ENCODE measurements at regions not wholly inside any gene's neighbourhood (a gene's known extent, or its start where the extent isn't known, plus 50 kb on each side); places are given as distances from the start of the nearest gene placed in this dataset.
"Not testable (repeated sequence)": the region's sequence is repeated elsewhere in the genome, so short reads cannot be mapped to it uniquely, and the experiment has no call there.

DNA sequence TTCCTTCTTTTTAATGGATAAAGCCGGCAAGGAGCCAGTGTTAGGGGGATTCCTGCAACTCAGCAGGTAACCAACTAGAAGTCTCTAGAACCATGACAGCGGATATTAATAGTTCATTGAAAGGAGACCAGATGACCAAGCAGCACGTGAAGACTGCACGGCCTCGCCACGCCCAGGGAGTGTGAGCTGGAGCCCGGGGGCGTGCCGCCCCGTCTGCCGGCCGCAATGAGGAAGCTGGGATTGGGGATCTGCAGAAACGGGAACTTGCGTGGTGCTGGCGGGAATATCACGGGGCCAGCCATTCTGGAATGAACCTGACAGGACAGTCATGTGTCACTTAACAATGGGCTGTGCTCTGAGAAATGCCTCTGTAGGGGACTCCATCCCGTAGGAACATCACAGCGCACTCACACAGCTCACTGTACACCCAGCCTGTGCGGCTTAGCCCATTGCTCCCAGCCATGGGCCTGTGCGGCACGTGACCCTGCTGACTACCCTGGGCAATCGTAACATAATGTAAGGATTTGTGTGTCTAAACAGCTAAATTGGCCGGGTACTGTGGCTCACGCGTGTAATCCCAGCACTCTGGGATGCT is 4092.8 kb upstream of the TPTE start:
- CTCF ChIA-PET, H3K4me3 Mint-ChIP-seq, DNase-seq, H3K4me1 Mint-ChIP-seq, H3K36me3 Mint-ChIP-seq, H3K27me3 Mint-ChIP-seq, H3K9me3 Mint-ChIP-seq, H3K27ac Mint-ChIP-seq: not testable (repeated sequence)

- H3K36me3 Mint-ChIP-seq, CTCF ChIA-PET, DNase-seq, H3K4me1 Mint-ChIP-seq, H3K9me3 Mint-ChIP-seq, H3K27ac Mint-ChIP-seq, H3K27me3 Mint-ChIP-seq, H3K4me3 Mint-ChIP-seq: not testable (repeated sequence)
These were observed 4091.5 kb upstream of the TPTE start for GRCh38 chr21:6429924-6430323.

DNA sequence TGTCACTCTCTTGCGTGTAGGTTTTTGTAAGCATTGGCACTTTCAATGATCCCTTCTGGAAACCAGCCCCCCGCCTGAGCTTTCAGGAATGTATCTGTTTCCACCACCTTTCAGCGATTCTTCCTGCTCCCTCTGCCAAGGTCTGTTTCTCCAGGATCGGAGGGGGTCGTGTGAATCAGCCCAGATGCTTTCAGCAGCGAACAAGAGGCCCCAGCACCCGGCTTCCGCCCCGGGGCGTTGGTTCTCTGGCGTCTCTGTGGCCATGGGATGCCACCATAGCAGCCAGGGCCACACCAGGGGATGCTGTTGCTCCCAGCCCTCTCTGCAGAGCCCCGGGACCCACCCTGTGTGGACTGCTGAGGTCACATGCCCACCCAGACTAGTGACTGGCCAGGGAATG is 4088.2 kb upstream of the TPTE start:
- H3K36me3 Mint-ChIP-seq, H3K27ac Mint-ChIP-seq, H3K4me1 Mint-ChIP-seq, H3K27me3 Mint-ChIP-seq, CTCF ChIA-PET, H3K4me3 Mint-ChIP-seq, DNase-seq, H3K9me3 Mint-ChIP-seq: not testable (repeated sequence)

GRCh38 chr21:6436205-6436604 is 4085.2 kb upstream of the TPTE start:
- H3K27ac Mint-ChIP-seq, H3K27me3 Mint-ChIP-seq, DNase-seq, H3K36me3 Mint-ChIP-seq, CTCF ChIA-PET, H3K9me3 Mint-ChIP-seq, H3K4me1 Mint-ChIP-seq, H3K4me3 Mint-ChIP-seq: not testable (repeated sequence)

DNA sequence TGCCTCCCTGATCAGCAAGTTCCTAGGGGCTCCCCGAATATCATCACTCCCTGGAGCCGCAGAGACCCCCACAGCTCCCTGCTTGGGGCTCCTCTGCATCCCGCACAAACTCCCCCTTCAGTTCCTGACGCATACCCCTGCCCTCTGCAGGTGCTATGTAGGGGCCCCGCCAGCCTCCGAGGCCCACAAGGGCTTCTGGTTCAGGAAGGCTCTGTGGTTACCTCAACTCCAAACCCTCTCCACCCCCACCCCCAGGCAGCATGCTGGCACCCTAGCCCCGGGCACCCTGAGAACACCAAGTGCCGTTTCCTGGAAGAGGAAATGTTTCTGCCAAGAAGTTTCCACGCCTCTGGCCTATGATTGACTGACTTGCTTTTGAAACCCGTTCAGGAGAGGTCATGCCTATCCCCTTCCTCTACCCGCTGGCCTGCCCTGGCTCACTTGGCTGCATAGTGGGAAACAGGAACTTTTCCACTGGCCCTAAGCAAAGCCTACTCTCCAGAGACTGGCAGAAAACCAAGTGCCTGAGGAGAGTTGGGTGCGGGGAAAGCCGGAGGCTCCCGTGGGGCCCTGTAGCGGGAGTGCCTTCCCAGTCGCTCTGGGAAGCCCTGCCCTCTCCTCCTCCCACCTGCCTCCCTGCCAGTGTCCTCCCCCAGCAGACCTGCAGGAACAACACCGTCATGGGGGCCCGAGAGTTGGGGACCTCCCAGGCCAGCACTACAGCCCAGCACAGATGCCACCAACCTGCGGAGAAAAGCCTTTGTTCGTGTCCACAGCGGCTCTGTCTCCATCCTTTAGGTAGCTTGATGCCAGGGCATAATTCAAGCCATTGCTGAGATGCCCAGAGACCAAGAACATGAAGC is 4084.2 kb upstream of the TPTE start:
- H3K4me1 Mint-ChIP-seq, CTCF ChIA-PET, H3K4me3 Mint-ChIP-seq: not testable (repeated sequence)

DNA sequence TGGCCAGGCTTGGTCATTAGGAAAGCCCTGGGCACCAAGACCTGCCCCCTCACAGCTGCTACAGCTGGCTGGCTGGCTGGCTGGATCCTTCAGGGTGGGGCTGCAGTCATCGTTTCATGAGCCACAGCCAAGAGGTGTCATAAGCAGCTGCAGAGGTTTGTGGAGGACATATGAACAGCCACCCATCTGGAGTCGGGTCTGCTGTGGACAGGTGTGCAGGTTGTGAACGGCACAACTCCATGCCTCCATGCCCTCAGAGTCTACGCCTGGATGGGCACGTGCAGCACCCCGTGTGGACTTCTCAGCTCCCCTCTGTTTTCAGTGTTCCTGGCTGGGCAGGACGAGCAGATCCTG is 4083.6 kb upstream of the TPTE start:
- CTCF ChIA-PET, H3K27ac Mint-ChIP-seq, H3K9me3 Mint-ChIP-seq, H3K4me1 Mint-ChIP-seq, H3K36me3 Mint-ChIP-seq, DNase-seq, H3K27me3 Mint-ChIP-seq, H3K4me3 Mint-ChIP-seq: not testable (repeated sequence)

More for the DNA sequence above, 4084.2 kb upstream of the TPTE start:
- H3K9me3 Mint-ChIP-seq, H3K36me3 Mint-ChIP-seq, H3K27ac Mint-ChIP-seq, H3K27me3 Mint-ChIP-seq, DNase-seq: not testable (repeated sequence)

GRCh38 chr21:6439058-6439457 is 4082.3 kb upstream of the TPTE start:
- DNase-seq, H3K36me3 Mint-ChIP-seq, H3K27ac Mint-ChIP-seq, CTCF ChIA-PET, H3K9me3 Mint-ChIP-seq, H3K27me3 Mint-ChIP-seq, H3K4me1 Mint-ChIP-seq, H3K4me3 Mint-ChIP-seq: not testable (repeated sequence)

DNA sequence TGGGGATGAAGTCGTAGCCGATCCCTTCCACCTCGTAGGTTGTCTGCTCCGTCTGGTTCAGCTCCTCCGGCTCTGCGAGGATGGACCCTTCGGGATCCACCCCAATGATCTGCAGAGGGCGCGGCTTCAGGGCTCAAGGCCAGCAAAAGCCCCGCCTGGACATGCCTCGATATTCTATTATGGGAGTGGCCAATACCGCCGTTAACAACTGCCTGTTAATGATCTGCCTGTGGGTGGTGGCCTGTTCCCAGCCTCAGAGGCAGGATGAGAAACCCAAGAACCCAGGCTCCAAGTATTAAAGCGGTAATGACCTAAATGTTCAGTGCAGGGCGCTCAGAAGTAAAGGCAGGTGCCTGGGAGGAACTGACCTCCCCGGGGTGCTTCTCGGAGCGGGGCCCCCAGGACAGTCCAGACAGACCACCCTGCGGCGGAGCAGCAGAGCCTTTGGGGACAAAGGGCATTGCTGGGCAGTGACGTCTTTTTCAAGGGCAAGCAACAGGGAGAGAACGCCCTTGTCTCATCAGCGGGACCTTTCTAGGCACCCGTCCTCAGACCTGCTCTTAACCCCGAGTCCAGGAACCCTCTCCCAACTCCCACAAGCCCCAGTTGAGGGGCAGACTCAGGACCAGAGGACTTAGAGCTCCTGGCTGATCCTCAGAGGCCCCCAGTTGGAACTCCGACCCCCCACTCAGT is 4066.6 kb upstream of the TPTE start:
- CTCF ChIA-PET, H3K9me3 Mint-ChIP-seq, H3K27ac Mint-ChIP-seq, H3K36me3 Mint-ChIP-seq, DNase-seq, H3K4me1 Mint-ChIP-seq, H3K4me3 Mint-ChIP-seq, H3K27me3 Mint-ChIP-seq: not testable (repeated sequence)

- H3K27ac Mint-ChIP-seq, H3K4me3 Mint-ChIP-seq, H3K4me1 Mint-ChIP-seq, H3K36me3 Mint-ChIP-seq, H3K9me3 Mint-ChIP-seq, H3K27me3 Mint-ChIP-seq, CTCF ChIA-PET, DNase-seq: not testable (repeated sequence)
These were observed 4065.2 kb upstream of the TPTE start for GRCh38 chr21:6456011-6456661.

GRCh38 chr21:6459761-6460160 is 4061.6 kb upstream of the TPTE start:
- H3K9me3 Mint-ChIP-seq, CTCF ChIA-PET, H3K36me3 Mint-ChIP-seq, DNase-seq, H3K27ac Mint-ChIP-seq, H3K27me3 Mint-ChIP-seq, H3K4me1 Mint-ChIP-seq, H3K4me3 Mint-ChIP-seq: not testable (repeated sequence)

- H3K27ac Mint-ChIP-seq, H3K4me3 Mint-ChIP-seq, H3K9me3 Mint-ChIP-seq, DNase-seq, H3K36me3 Mint-ChIP-seq, H3K27me3 Mint-ChIP-seq, CTCF ChIA-PET, H3K4me1 Mint-ChIP-seq: not testable (repeated sequence)
These were observed 4060.0 kb upstream of the TPTE start for GRCh38 chr21:6461358-6461757.

- DNase-seq, CTCF ChIA-PET, H3K27ac Mint-ChIP-seq, H3K4me1 Mint-ChIP-seq, H3K4me3 Mint-ChIP-seq, H3K36me3 Mint-ChIP-seq, H3K9me3 Mint-ChIP-seq, H3K27me3 Mint-ChIP-seq: not testable (repeated sequence)
These were observed 4057.0 kb upstream of the TPTE start for GRCh38 chr21:6464419-6464818.

DNA sequence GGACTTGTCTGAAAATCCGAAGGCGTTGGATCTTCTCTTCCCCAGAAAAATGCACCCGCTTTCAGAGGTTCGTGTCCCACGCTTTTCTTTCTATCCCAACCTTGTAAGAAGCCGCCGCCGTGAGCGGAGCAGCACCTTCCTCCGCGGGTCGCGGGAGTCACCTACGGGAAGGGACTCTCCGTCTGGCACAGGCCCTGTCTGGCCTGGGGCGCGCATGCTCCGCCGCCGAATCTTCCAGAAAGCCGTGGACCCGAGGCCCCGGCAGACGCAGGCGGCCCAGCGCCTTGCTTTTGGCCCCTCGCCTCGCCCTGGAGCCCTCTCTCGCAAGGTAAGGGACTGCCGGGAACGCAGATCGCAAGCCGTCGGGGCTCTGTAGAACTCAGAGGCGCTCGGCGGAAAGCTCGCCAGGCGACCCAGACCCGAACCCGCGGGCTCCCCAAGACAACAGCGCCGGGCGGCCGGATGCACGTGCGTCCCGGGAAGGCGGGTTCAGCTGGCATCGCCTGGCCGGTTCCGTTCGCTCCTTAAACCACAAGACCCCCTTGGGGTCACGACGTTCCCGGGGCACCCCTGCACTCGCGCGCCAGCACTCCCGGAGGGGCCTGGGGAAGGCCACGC is 4055.2 kb upstream of the TPTE start:
- H3K4me3 Mint-ChIP-seq, H3K9me3 Mint-ChIP-seq, H3K27me3 Mint-ChIP-seq, H3K36me3 Mint-ChIP-seq, CTCF ChIA-PET, H3K4me1 Mint-ChIP-seq, DNase-seq, H3K27ac Mint-ChIP-seq: not testable (repeated sequence)

GRCh38 chr21:6466707-6467106 is 4054.7 kb upstream of the TPTE start:
- H3K27me3 Mint-ChIP-seq, CTCF ChIA-PET, H3K4me3 Mint-ChIP-seq, H3K27ac Mint-ChIP-seq, H3K36me3 Mint-ChIP-seq, DNase-seq, H3K9me3 Mint-ChIP-seq, H3K4me1 Mint-ChIP-seq: not testable (repeated sequence)
